Mesenteric fat pad (tissue), 1 donor: ENCODE measurements at regions not wholly inside any gene's neighbourhood (a gene's known extent, or its start where the extent isn't known, plus 50 kb on each side); places are given as distances from the start of the nearest gene placed in this dataset.

Experiments
- DNase-seq: peaks from one replicate; pipeline ENCODE4 v3.0.0-alpha.2; 2020; ENCODE audit warnings: low spot score
- donor health status: DM: yes; HTN: yes; CAD: no.

- DNase-seq: no peak
Measured at GRCh38 chr12:4108803-4109345, 164.7 kb upstream of the CCND2 start.

GRCh38 chr12:4107911-4108697 is 165.5 kb upstream of the CCND2 start:
- no peak for DNase-seq

DNA sequence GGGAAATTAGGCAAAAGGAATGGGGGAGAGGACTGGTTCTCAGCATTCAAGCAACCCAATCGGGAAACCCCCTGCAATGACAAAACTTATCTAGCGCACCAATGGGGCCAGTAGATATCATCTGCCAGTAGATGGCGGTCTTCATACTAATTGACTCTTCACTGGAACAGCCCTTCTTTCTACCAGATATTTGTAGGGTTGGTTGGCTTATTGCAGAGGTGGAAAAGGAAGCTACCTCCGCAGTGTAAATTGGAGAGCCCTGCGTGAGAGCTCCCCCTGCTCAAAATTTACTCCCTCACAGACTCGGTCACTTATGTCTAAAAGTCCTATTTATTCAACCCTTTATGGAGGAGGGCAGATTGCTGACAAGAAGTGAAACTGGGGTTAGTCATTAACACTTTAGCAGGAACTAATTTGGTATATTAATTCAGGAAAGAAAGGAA is 166.1 kb upstream of the CCND2 start:
- DNase-seq: no peak

DNA sequence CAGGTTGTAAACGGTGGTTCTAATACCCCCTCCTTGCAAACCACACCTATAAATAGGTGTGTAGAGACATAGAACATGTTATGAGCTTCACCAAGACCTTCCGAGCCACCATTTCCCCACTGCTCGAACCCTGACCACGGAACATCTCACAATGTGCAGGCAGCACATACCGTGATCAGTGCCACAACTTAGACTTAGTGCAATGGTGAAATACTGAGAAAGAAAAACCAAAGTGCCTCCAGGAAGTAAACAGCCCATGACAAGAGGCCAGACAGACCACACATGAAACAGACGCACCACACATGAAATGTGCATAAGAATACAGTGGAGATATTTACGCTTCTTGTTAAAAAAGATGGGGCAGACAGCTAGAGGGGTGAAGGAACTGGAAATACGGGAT is 166.9 kb upstream of the CCND2 start:
- DNase-seq: no peak

GRCh38 chr12:4104722-4105244 is 168.8 kb upstream of the CCND2 start:
- DNase-seq: no peak

DNA sequence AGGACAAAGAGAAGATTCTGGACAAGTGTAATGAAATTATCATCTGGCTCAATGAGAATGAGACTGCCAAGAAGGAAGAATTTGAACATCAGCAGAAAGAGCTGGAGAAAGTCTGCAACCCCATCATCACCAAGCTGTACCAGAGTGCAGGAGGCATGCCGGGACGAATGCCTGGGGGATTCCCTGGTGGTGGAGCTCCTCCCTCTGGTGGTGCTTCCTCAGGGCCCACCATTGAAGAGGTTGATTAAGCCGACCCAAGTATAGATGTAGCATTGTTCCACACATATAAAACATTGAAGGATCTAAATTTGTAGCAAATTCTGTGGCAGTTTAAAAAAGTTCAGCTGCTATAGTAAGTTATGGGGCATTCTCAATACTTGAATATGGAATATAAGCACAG is 174.3 kb upstream of the CCND2 start:
- no peak for DNase-seq

DNA sequence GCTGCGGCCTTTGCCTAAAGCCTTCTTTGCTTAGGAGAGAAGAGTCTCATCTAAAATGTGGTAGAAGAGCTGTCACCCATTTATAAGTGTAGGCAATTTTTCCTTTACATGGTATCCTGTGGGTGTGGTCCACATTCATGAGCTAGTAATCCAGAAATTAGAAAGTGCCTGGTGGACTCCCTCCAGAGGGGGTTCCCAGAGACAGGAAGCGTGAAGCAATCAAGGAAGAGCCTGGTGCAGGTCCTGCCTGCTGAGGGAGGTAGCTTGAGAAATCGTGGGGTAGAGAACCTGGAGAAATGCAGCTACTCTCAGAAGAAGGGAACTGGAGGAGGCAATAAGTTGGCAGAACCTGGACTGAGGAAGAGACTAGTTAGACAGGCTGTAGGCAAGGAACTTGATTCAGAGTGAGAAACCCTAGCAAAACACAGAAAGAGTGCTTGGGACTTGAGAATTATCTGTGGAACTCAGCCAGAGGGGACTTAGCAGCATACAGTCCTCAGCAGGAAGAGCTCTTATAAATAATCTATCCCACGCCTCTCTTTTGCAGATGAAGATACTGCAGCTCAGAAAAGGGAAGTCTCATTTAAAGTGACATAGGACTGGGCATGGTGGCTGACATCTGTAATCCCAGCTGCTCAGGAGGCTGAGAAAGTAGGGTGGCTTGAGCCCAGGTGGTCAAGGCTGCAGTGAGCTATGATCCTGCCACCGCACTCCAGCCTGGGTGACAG is 182.4 kb upstream of the CCND2 start:
- DNase-seq: no peak

- DNase-seq: no peak
Measured at GRCh38 chr12:4089956-4090355, 183.6 kb upstream of the CCND2 start.

DNA sequence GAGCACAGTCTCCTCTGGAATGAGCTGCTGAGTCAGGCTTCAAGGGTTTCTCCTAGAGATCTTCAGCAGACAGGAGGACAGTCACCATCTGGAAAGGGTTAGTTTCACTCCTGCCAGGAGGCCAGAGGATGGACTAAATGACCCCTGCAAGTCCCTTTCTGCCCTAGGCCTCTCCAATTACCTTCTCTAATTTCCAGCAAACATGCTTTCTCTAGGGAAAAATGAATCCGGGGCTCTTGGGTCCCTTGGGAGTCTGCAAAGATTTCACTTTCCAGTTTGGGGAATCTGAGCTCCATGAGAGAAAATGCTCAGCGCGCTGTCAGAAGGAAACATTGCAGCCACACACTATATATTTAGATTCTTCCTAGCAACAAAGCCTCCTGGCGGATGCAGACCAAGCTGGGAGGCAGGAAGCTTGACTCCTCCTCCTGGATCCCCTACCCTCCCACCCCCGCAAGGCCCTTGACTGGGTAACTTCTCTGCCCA is 184.4 kb upstream of the CCND2 start:
- no peak for DNase-seq

- DNase-seq: no peak
Measured at GRCh38 chr12:4088451-4088850, 185.1 kb upstream of the CCND2 start.

DNA sequence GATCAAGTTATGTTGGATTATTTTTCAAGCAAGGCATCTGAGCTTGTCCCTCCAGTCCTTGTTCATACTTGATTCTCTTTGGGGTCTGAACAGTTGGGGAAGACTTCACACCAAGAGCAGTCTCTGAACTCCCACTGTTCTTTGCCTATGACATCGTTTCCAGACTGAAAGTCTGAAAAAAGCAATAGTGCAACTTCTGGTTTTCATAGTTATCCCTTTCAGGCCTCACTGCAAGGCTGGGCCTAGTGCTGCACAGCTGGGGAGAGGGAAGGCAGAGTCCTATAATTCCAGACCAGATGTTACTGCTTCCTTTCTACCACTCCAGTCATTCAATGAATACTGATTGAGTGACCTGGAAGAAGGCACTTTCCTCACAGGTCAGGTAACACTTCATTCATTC is 187.1 kb upstream of the CCND2 start:
- no peak for DNase-seq

DNA sequence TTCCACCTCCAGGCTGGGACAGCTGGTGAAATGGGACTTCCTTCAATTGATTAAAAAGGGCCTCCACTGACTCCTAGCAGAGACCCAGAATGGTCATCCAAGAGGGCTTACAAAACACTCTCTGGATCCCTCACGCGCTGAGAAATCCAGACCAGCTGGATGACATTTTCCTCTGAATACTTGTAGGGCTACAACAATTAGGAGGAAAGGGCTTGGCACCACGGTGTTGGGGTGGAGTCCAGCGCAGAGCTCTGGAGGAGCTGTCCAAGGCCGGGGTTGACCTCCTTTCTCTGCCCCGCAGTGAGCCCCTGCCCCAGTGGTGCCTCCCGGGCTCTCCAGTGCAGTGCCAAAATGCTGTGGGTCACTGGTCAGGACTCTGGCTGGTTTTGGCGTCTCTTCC is 189.0 kb upstream of the CCND2 start:
- DNase-seq: no peak

GRCh38 chr12:4082809-4083403 is 190.7 kb upstream of the CCND2 start:
- no peak for DNase-seq

GRCh38 chr12:4080213-4080612 is 193.3 kb upstream of the CCND2 start:
- no peak for DNase-seq

- DNase-seq: no peak
Measured at GRCh38 chr12:4074129-4074528, 199.4 kb upstream of the CCND2 start.

- no peak for DNase-seq
Measured at GRCh38 chr12:4069670-4070010, 196.4 kb upstream of the PARP11 start.

DNA sequence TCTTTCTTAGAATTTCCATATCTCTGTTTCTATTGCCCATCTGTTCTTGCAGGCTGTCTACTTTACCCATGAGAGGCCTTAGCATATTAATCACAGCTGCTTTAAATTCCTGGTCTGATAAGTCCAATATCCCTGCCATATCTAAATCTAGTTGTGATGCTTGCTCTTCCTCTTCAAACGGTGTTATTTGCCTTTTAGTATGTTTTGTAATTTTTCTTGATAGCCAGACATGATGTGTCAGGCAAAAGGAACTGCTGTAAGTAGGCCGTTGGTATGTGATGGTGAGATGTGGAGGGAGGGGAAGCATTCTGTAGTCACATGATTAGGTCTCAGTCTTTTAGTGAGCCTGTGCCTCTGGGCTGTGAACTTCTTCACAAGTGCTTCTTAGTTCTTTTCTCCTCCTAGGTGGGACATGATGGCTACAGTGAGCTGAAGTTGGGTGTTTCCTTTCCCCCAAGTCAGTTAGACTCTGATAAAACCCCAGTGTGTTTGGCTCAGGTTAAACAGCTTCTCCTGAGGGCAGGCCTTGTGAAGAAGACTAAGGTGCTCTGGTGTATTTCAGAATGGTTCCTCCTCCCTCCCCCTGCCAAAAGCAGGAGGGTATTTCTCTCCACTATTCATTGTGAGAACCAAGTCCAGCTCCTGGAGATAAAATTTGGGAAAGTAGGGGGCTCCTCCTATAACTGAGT is 195.9 kb upstream of the PARP11 start:
- DNase-seq: no peak

DNA sequence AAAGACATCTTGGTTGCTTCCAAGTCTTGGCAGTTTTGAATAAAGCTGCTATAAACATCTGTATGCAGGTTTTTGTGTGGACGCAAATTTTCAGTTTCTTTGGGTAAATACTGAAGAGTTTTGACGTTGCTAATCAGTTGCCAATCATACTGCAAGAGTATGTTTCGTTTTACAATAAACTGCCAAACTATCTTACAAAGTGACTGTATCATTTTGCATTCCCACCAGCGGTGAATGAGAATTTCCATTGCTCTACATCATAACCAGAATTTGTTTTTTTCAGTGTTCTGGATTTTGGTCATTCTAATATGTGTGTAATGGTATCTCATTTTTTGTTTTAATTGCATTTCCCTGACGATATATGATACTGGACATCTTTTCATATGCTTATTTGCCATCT is 190.8 kb upstream of the PARP11 start:
- no peak for DNase-seq

DNA sequence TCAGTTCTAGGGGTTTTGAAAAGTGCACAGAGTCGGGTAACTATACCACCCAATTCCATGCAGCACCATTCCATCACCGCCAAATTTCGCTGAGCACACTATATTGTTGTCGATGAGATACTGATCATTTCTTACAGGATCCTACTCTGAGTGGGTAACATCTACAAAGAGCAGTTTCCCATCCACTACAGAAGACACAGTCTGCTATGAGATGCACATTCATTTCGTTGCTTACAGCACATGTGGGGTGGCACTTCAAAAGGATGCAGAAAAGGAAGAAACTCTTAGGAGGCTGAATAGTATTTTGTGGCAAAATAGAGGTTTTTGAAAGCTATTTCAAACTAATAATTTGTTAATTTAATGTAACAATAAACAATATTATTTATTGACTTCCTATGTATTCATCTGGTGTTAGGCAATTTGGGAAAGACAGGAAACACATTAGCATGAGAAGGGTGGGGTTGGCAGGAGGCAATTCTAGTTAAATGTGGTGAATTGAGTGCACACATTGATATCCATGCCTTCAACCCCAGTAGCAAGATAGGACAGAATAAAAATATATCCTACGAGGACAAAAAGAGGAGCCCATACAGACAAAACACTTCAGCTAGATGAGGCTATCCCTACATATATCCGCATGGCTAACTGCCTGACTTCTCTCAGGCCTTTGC is 186.8 kb upstream of the PARP11 start:
- no peak for DNase-seq
